Osteoblast (primary cell): ENCODE measurements at regions not wholly inside any gene's neighbourhood (a gene's known extent, or its start where the extent isn't known, plus 50 kb on each side); places are given as distances from the start of the nearest gene placed in this dataset.

Experiments used
- DNase-seq: peaks from one replicate; pipeline ENCODE4 v3.0.0; 2011; ENCODE audit warnings: low spot score, mixed read lengths; ENCODE audit not compliant: insufficient read length; ENCODE audit errors: missing footprints
- H2AFZ ChIP-seq: 2 replicates; pipeline ENCODE4 v1.6.0; 2011; ENCODE audit warnings: mild to moderate bottlenecking, low read length
- H3K27ac ChIP-seq: 2 replicates; pipeline ENCODE4 v1.5.1; 2011; ENCODE audit warnings: mild to moderate bottlenecking, low read depth, low read length, moderate library complexity
- H3K27me3 ChIP-seq: 2 replicates; pipeline ENCODE4 v1.6.0; 2012; ENCODE audit warnings: mild to moderate bottlenecking, control low read depth, inconsistent platforms, low read length, moderate library complexity; ENCODE audit not compliant: insufficient read depth
- H3K36me3 ChIP-seq: 2 replicates; pipeline ENCODE4 v1.5.1; 2011; ENCODE audit warnings: mild to moderate bottlenecking, low read length, control low read depth, moderate library complexity; ENCODE audit not compliant: insufficient read depth
- H3K4me1 ChIP-seq: 2 replicates; pipeline ENCODE4 v1.5.1; 2011; ENCODE audit warnings: mild to moderate bottlenecking, low read length, control low read depth, moderate library complexity; ENCODE audit not compliant: insufficient read depth
- H3K4me2 ChIP-seq: 2 replicates; pipeline ENCODE4 v1.6.0; 2011; ENCODE audit warnings: mild to moderate bottlenecking, low read length; ENCODE audit not compliant: insufficient read depth
- H3K4me3 ChIP-seq: fragments of 200-600 bp; sonication (generic); 3 replicates; pipeline ENCODE4 v1.5.1; 2012; ENCODE audit warnings: mild to moderate bottlenecking, low read length, inconsistent platforms; ENCODE audit not compliant: insufficient read depth
- H3K79me2 ChIP-seq: 2 replicates; pipeline ENCODE4 v1.6.0; 2012; ENCODE audit warnings: mild to moderate bottlenecking, low read length, control low read depth, inconsistent platforms; ENCODE audit not compliant: insufficient read depth
- H3K9me3 ChIP-seq: 2 replicates; pipeline ENCODE4 v1.5.1; 2011; ENCODE audit warnings: low read depth, low read length, control low read depth
- H4K20me1 ChIP-seq: 2 replicates; pipeline ENCODE4 v1.6.0; 2012; ENCODE audit warnings: mild to moderate bottlenecking, low read length, control low read depth; ENCODE audit not compliant: insufficient read depth
- CTCF ChIP-seq: IDR thresholded peaks from 2 replicates; pipeline ENCODE4 v1.5.1; 2011; ENCODE audit warnings: mild to moderate bottlenecking, low read depth, low read length, moderate library complexity; ENCODE audit errors: extremely low read depth

- Histone ChIP-seq H3K4me3 (no peak overlapping the region), H3K27me3 (no peaks in the 10 kb centered on the region), H3K27ac (no peak overlapping the region), H3K79me2 (no peaks in the 10 kb centered on the region), H3K9me3 (no peaks in the 10 kb centered on the region), H4K20me1 (no peaks in the 10 kb centered on the region), H2AFZ (no peak overlapping the region), H3K4me2 (no peak overlapping the region), H3K4me1 (no peaks in the 10 kb centered on the region), H3K36me3 (no peaks in the 10 kb centered on the region)
- no peak for TF ChIP-seq CTCF
- no peak for DNase-seq
Measured at GRCh38 chr2:147049957-147050356, 794.9 kb upstream of the ACVR2A start.

GRCh38 chr2:147046473-147046872 is 798.4 kb upstream of the ACVR2A start:
- no peak overlapping the region for H2AFZ ChIP-seq
- DNase-seq = no peak

GRCh38 chr2:147045113-147045512 is 799.7 kb upstream of the ACVR2A start:
- Histone ChIP-seq H3K4me2 (no peak overlapping the region), H3K79me2 (no peaks in the 10 kb centered on the region), H3K27me3 (no peaks in the 10 kb centered on the region), H2AFZ (peak overlapping the region; percentile 91), H3K36me3 (no peaks in the 10 kb centered on the region), H3K4me3 (no peak overlapping the region), H3K9me3 (no peaks in the 10 kb centered on the region), H3K27ac (no peak overlapping the region), H4K20me1 (no peaks in the 10 kb centered on the region), H3K4me1 (no peaks in the 10 kb centered on the region)
- no peak for DNase-seq
- TF ChIP-seq CTCF = peak; percentile 70

More at GRCh38 chr2:147046473-147046872, 798.4 kb upstream of the ACVR2A start:
- Histone ChIP-seq H3K4me2 (no peak overlapping the region), H3K79me2 (no peaks in the 10 kb centered on the region), H3K4me1 (no peaks in the 10 kb centered on the region), H3K27me3 (no peaks in the 10 kb centered on the region), H3K36me3 (no peaks in the 10 kb centered on the region), H4K20me1 (no peaks in the 10 kb centered on the region), H3K4me3 (no peak overlapping the region), H3K9me3 (no peaks in the 10 kb centered on the region), H3K27ac (no peak overlapping the region)
- TF ChIP-seq CTCF = no peak

GRCh38 chr2:147041121-147041494 is 803.7 kb upstream of the ACVR2A start:
- Histone ChIP-seq H3K4me2 (no peak overlapping the region), H4K20me1 (no peaks in the 10 kb centered on the region), H3K4me3 (no peak overlapping the region), H2AFZ (no peak overlapping the region), H3K27me3 (no peaks in the 10 kb centered on the region), H3K36me3 (no peaks in the 10 kb centered on the region), H3K4me1 (no peaks in the 10 kb centered on the region), H3K9me3 (no peaks in the 10 kb centered on the region), H3K27ac (no peak overlapping the region), H3K79me2 (no peaks in the 10 kb centered on the region)
- TF ChIP-seq CTCF = no peak
- DNase-seq = no peak
